NCI-H1930 (cell line): ENCODE measurements at regions not wholly inside any gene's neighbourhood (a gene's known extent, or its start where the extent isn't known, plus 50 kb on each side); places are given as distances from the start of the nearest gene placed in this dataset.
"Not testable (repeated sequence)": the region's sequence is repeated elsewhere in the genome, so short reads cannot be mapped to it uniquely, and the experiment has no call there.

ENCODE experiments used
- DNase-seq, 2 experiments: peaks; one replicate each; lab custom pipeline; 2025; lab: John Stamatoyannopoulos, UW

- no peak for DNase-seq
Measured at GRCh38 chr21:20373031-20373430, 625.2 kb upstream of the NCAM2 start.

GRCh38 chr21:20377250-20377649, 621.0 kb upstream of the NCAM2 start:
- no peak for DNase-seq

GRCh38 chr21:20388400-20388799, 609.8 kb upstream of the NCAM2 start:
- no peak for DNase-seq

GRCh38 chr21:20396798-20397197, 601.4 kb upstream of the NCAM2 start:
- DNase-seq, result no peak

- no peak for DNase-seq
Measured at GRCh38 chr21:20404915-20405314, 593.3 kb upstream of the NCAM2 start.

- no peak for DNase-seq
Measured at GRCh38 chr21:20418353-20418752, 579.9 kb upstream of the NCAM2 start.

- no peak for DNase-seq
Measured at GRCh38 chr21:20419772-20420171, 578.4 kb upstream of the NCAM2 start.

GRCh38 chr21:20424943-20425342, 573.3 kb upstream of the NCAM2 start:
- DNase-seq, result no peak

GRCh38 chr21:20425856-20426255, 572.4 kb upstream of the NCAM2 start:
- no peak for DNase-seq

GRCh38 chr21:20440338-20440737, 557.9 kb upstream of the NCAM2 start:
- no peak for DNase-seq

GRCh38 chr21:20443558-20444155, 554.6 kb upstream of the NCAM2 start:
- DNase-seq, result no peak

GRCh38 chr21:20445971-20446370, 552.2 kb upstream of the NCAM2 start:
- no peak for DNase-seq

- no peak for DNase-seq
Measured at GRCh38 chr21:20451046-20451445, 547.2 kb upstream of the NCAM2 start.

- DNase-seq, result no peak
Measured at GRCh38 chr21:20452935-20453334, 545.3 kb upstream of the NCAM2 start.

- DNase-seq, result no peak
Measured at GRCh38 chr21:20459838-20460237, 538.4 kb upstream of the NCAM2 start.

GRCh38 chr21:20463362-20463761, 534.8 kb upstream of the NCAM2 start:
- DNase-seq, result no peak

- DNase-seq, result no peak
Measured at GRCh38 chr21:20469361-20469760, 528.8 kb upstream of the NCAM2 start.

- DNase-seq, result no peak
Measured at GRCh38 chr21:20486303-20486702, 511.9 kb upstream of the NCAM2 start.

GRCh38 chr21:20502915-20503314, 495.3 kb upstream of the NCAM2 start:
- DNase-seq, result not testable (repeated sequence)

GRCh38 chr21:20507783-20508182, 490.4 kb upstream of the NCAM2 start:
- DNase-seq, result no peak

- no peak for DNase-seq
Measured at GRCh38 chr21:20511216-20511880, 486.9 kb upstream of the NCAM2 start.

- DNase-seq, result no peak
Measured at GRCh38 chr21:20515446-20515845, 482.8 kb upstream of the NCAM2 start.

- no peak for DNase-seq
Measured at GRCh38 chr21:20519076-20519475, 479.1 kb upstream of the NCAM2 start.

- no peak for DNase-seq
Measured at GRCh38 chr21:20522611-20523010, 475.6 kb upstream of the NCAM2 start.
